WTC11 (cell line): ENCODE measurements at regions not wholly inside any gene's neighbourhood (a gene's known extent, or its start where the extent isn't known, plus 50 kb on each side); places are given as distances from the start of the nearest gene placed in this dataset.

Source experiments
- ATAC-seq: fragments of 200-7000 bp; cut with Tn5 transposase; 2 replicates; pipeline ENCODE4 v1.10.0; 2021; ENCODE audit warnings: mild to moderate bottlenecking, moderate library complexity
- CTCF ChIA-PET: fragments of 300-600 bp; sonication (Branson Sonifier 250); formaldehyde crosslinking; loops from one replicate; lab custom pipeline; 2021; ENCODE audit warnings: antibody characterized with exemption; lab: Charles Lee
- POLR2A ChIA-PET: fragments of 350-600 bp; sonication (Branson Sonifier 250); formaldehyde crosslinking; loops from one replicate; lab custom pipeline; 2021; ENCODE audit warnings: antibody characterized with exemption; lab: Charles Lee
- DNase-seq: peaks from one replicate; pipeline ENCODE4 v3.0.0; 2021; ENCODE audit warnings: low spot score
- H3K27ac Mint-ChIP-seq: 2 replicates; pipeline ENCODE4 v1.8.0; 2021; ENCODE audit warnings: mixed read lengths
- H3K27me3 Mint-ChIP-seq: 2 replicates; pipeline ENCODE4 v1.8.0; 2021; ENCODE audit warnings: low read depth, mild to moderate bottlenecking, moderate library complexity, mixed read lengths
- H3K36me3 Mint-ChIP-seq: 2 replicates; pipeline ENCODE4 v1.8.0; 2021; ENCODE audit warnings: mixed read lengths
- H3K4me1 Mint-ChIP-seq: 2 replicates; pipeline ENCODE4 v1.8.0; 2022; ENCODE audit warnings: mixed read lengths
- H3K4me3 Mint-ChIP-seq: 2 replicates; pipeline ENCODE4 v1.8.0; 2021; ENCODE audit warnings: mild to moderate bottlenecking, moderate library complexity, mixed read lengths
- H3K9me3 Mint-ChIP-seq: 2 replicates; pipeline ENCODE4 v1.8.0; 2021; ENCODE audit warnings: mixed read lengths
- ARID4B ChIP-seq: sonication (generic); formaldehyde crosslinking; IDR thresholded peaks from 2 replicates; pipeline ENCODE4 v1.8.0; 2023; ENCODE audit warnings: missing genetic modification reagents, mild to moderate bottlenecking, borderline replicate concordance
- ATF3 ChIP-seq: sonication (generic); formaldehyde crosslinking; conservative IDR thresholded peaks from 2 replicates; pipeline ENCODE4 v1.8.1; 2022; ENCODE audit warnings: mild to moderate bottlenecking, missing genetic modification reagents
- CDX4 ChIP-seq: fragments of 250-450 bp; sonication (Bioruptor Pico); IDR thresholded peaks from 2 replicates; pipeline ENCODE4 v1.9.0; 2021; ENCODE audit warnings: moderate library complexity, mild to moderate bottlenecking, inconsistent platforms, borderline replicate concordance
- CREM ChIP-seq: sonication (generic); formaldehyde crosslinking; IDR thresholded peaks from 2 replicates; pipeline ENCODE4 v1.8.1; 2022; ENCODE audit warnings: mild to moderate bottlenecking, missing genetic modification reagents, moderate library complexity
- ELF4 ChIP-seq: sonication (generic); formaldehyde crosslinking; IDR thresholded peaks from 2 replicates; pipeline ENCODE4 v1.8.1; 2022; ENCODE audit warnings: low read depth, mild to moderate bottlenecking, moderate library complexity, missing genetic modification reagents
- ESRRA ChIP-seq: sonication (generic); formaldehyde crosslinking; IDR thresholded peaks from 2 replicates; pipeline ENCODE4 v1.8.1; 2022; ENCODE audit warnings: mild to moderate bottlenecking, missing genetic modification reagents, borderline replicate concordance
- ETV6 ChIP-seq: sonication (generic); formaldehyde crosslinking; IDR thresholded peaks from 2 replicates; pipeline ENCODE4 v1.8.1; 2022; ENCODE audit warnings: mild to moderate bottlenecking, missing genetic modification reagents
- FOXK1 ChIP-seq: sonication (generic); formaldehyde crosslinking; IDR thresholded peaks from 2 replicates; pipeline ENCODE4 v1.8.0; 2022; ENCODE audit warnings: mild to moderate bottlenecking, moderate library complexity, missing genetic modification reagents
- JAZF1 ChIP-seq: fragments of 250-450 bp; sonication (Bioruptor Pico); IDR thresholded peaks from 2 replicates; pipeline ENCODE4 v1.9.0; 2021; ENCODE audit warnings: moderate library complexity, mild to moderate bottlenecking, inconsistent platforms
- MAX ChIP-seq: sonication (generic); formaldehyde crosslinking; IDR thresholded peaks from 2 replicates; pipeline ENCODE4 v1.8.0; 2022; ENCODE audit warnings: mild to moderate bottlenecking, missing genetic modification reagents
- NFYB ChIP-seq: sonication (generic); formaldehyde crosslinking; conservative IDR thresholded peaks from 2 replicates; pipeline ENCODE4 v1.8.0; 2022; ENCODE audit warnings: low read depth, missing genetic modification reagents
- NR2C2 ChIP-seq: sonication (generic); formaldehyde crosslinking; IDR thresholded peaks from 2 replicates; pipeline ENCODE4 v1.8.0; 2022; ENCODE audit warnings: mild to moderate bottlenecking, missing genetic modification reagents
- RELA ChIP-seq: sonication (generic); formaldehyde crosslinking; IDR thresholded peaks from 2 replicates; pipeline ENCODE4 v1.8.1; 2022; ENCODE audit warnings: missing genetic modification reagents, mild to moderate bottlenecking, borderline replicate concordance
- RORB ChIP-seq: fragments of 250-450 bp; sonication (Bioruptor Pico); IDR thresholded peaks from 2 replicates; pipeline ENCODE4 v1.9.0; 2021; ENCODE audit warnings: mild to moderate bottlenecking
- TCF7 ChIP-seq: sonication (generic); formaldehyde crosslinking; IDR thresholded peaks from 2 replicates; pipeline ENCODE4 v1.8.0; 2022; ENCODE audit warnings: mild to moderate bottlenecking, low read depth, missing genetic modification reagents, moderate library complexity
- TEAD1 ChIP-seq: sonication (generic); formaldehyde crosslinking; IDR thresholded peaks from 2 replicates; pipeline ENCODE4 v1.8.0; 2022; ENCODE audit warnings: mild to moderate bottlenecking, missing genetic modification reagents
- ZBTB21 ChIP-seq: sonication (generic); formaldehyde crosslinking; IDR thresholded peaks from 2 replicates; pipeline ENCODE4 v1.8.1; 2023; ENCODE audit warnings: mild to moderate bottlenecking, missing genetic modification reagents, borderline replicate concordance
- ZBTB43 ChIP-seq: sonication (generic); formaldehyde crosslinking; IDR thresholded peaks from 2 replicates; pipeline ENCODE4 v1.8.1; 2023; ENCODE audit warnings: mild to moderate bottlenecking, missing genetic modification reagents
- ZNF219 ChIP-seq: sonication (generic); formaldehyde crosslinking; IDR thresholded peaks from 2 replicates; pipeline ENCODE4 v1.8.0; 2023; ENCODE audit warnings: missing genetic modification reagents, mild to moderate bottlenecking, borderline replicate concordance
- ZNF232 ChIP-seq: sonication (generic); formaldehyde crosslinking; IDR thresholded peaks from 2 replicates; pipeline ENCODE4 v1.8.0; 2022; ENCODE audit warnings: mild to moderate bottlenecking, missing genetic modification reagents
- ZNF263 ChIP-seq: sonication (generic); formaldehyde crosslinking; IDR thresholded peaks from 2 replicates; pipeline ENCODE4 v1.8.1; 2022; ENCODE audit warnings: low read depth, mild to moderate bottlenecking, moderate library complexity, missing genetic modification reagents

- no peak for DNase-seq
- ChIA-PET CTCF (no interaction called here), POLR2A (no interaction called here)
- H3K27ac Mint-ChIP-seq: peak overlapping the region; percentile 2; the same call in 1 of the 2 replicates
- no peak for ATAC-seq
- no peaks in the 10 kb centered on the region for H3K36me3 Mint-ChIP-seq
- no peaks in the 10 kb centered on the region for H3K9me3 Mint-ChIP-seq
- no peaks in the 10 kb centered on the region for H3K27me3 Mint-ChIP-seq
- H3K4me3 Mint-ChIP-seq: no peak overlapping the region
- peaks cover 15% of the 10 kb centered on the region for H3K4me1 Mint-ChIP-seq
- no peak for TF ChIP-seq ETV6
- no peak for TF ChIP-seq TEAD1 (CRISPR knock-in tag)
- TF ChIP-seq TCF7 (CRISPR knock-in tag): no peak
- no peak for TF ChIP-seq ESRRA
- no peak for TF ChIP-seq ARID4B
- TF ChIP-seq RELA (CRISPR knock-in tag): no peak
- TF ChIP-seq NR2C2 (CRISPR knock-in tag): no peak
- TF ChIP-seq CDX4 (CRISPR knock-in tag): no peak
- TF ChIP-seq ZNF263 (CRISPR knock-in tag): no peak
Measured at GRCh38 chr18:77377813-77378212, 128.2 kb downstream of the GALR1 start.

- TF ChIP-seq ATF3 (CRISPR knock-in tag) (no peak), ZBTB43 (CRISPR knock-in tag) (no peak), ZBTB21 (no peak), ELF4 (CRISPR knock-in tag) (no peak), TCF7 (CRISPR knock-in tag) (no peak), ZNF219 (no peak), ZNF232 (CRISPR knock-in tag) (no peak), JAZF1 (CRISPR knock-in tag) (no peak), CREM (no peak), MAX (CRISPR knock-in tag) (no peak), ETV6 (no peak), FOXK1 (CRISPR knock-in tag) (no peak), NFYB (no peak), RORB (CRISPR knock-in tag) (no peak)
Measured at GRCh38 chr18:77379976-77380509, 130.4 kb downstream of the GALR1 start.

More at GRCh38 chr18:77379976-77380509, 130.4 kb downstream of the GALR1 start:
- Mint-ChIP-seq H3K27me3 (no peaks in the 10 kb centered on the region), H3K36me3 (no peaks in the 10 kb centered on the region), H3K4me3 (no peak overlapping the region), H3K9me3 (no peaks in the 10 kb centered on the region), H3K4me1 (peaks cover 12% of the 10 kb centered on the region), H3K27ac (no peak overlapping the region)
- ChIA-PET POLR2A (no interaction called here), CTCF (no interaction called here)
- DNase-seq (no peak), ATAC-seq (no peak)
